Suppressor macrophage (primary cell): ENCODE measurements at regions not wholly inside any gene's neighbourhood (a gene's known extent, or its start where the extent isn't known, plus 50 kb on each side); places are given as distances from the start of the nearest gene placed in this dataset.
A peak's percentile ranks its signal among the peaks of the same experiment; 100 is the strongest.

Experiments
- DNase-seq, 4 experiments: peaks; one replicate each; pipeline ENCODE4 v3.0.0-alpha.2; 2020 to 2022

GRCh38 chr2:64857581-64858471 lies 131.4 kb upstream of the SLC1A4 start:
- DNase-seq, result no peak

GRCh38 chr2:64858541-64859311 lies 130.5 kb upstream of the SLC1A4 start:
- DNase-seq, result peak; percentile 62 to 80 (median 72)

DNA sequence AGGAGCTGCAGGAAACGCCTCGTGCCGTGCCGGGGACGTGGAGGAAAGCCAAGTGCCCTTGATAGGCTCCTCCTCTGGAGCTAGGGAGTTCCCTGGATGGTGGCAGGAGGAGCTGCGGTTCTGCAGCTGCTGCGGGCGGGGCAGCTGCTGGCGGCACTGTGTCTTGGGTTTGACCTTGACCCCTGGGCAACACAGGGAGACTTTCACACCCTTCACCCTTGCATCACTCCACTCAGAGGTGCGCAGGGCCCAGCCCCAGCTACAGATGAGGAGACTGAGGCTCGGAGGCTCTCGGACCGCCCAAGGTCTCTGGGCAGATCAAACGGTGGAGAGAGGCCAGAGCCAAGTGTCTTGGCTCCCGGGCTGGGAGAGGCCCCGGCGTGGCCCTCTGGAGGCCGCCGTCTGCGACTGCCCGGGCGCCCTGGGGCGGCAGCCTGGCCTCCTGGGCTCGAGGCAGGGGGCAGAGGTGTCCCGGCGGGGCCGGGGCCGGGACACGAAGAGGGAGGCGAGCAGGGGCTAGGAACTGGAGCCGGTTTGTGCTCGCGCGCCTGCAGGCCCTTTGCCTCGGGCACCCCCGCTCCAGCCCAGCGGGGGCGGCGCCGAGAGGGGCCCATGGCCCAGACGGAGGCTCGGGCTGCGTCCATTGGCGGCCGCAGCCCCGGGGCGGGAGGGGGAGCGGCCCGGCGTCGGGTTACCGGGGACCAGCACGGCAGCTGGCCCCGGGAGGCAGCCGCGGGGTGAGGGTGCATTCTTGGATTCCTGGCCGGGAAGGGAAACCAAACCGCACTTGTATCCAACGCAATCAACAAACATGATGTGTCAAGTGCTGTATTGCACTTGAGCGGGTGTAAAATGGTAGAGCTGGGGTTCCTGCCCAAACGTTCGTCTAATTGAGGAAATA lies 129.6 kb upstream of the SLC1A4 start:
- DNase-seq, result peak; percentile 84 to 95 (median 92)

GRCh38 chr2:64860276-64860885 lies 128.8 kb upstream of the SLC1A4 start:
- DNase-seq, result peak in 3 of 4 experiments; percentile 55 to 81 (median 65)

GRCh38 chr2:64860936-64861335 lies 128.3 kb upstream of the SLC1A4 start:
- DNase-seq, result no peak

GRCh38 chr2:64861452-64862397 lies 127.5 kb upstream of the SLC1A4 start:
- DNase-seq, result peak in 3 of 4 experiments; percentile 13 to 61 (median 57)

- DNase-seq, result peak; percentile 56 to 85 (median 70)
Measured at GRCh38 chr2:64862623-64863022, 126.6 kb upstream of the SLC1A4 start.

- peak in 3 of 4 experiments; percentile 51 to 52 (median 52) for DNase-seq
Measured at GRCh38 chr2:64863097-64863820, 125.9 kb upstream of the SLC1A4 start.

GRCh38 chr2:64865073-64865830 lies 123.9 kb upstream of the SLC1A4 start:
- DNase-seq, result peak; percentile 75 to 91 (median 84)

GRCh38 chr2:64865831-64866345 lies 123.3 kb upstream of the SLC1A4 start:
- DNase-seq, result peak in 1 of 4 experiments; percentile 24

DNA sequence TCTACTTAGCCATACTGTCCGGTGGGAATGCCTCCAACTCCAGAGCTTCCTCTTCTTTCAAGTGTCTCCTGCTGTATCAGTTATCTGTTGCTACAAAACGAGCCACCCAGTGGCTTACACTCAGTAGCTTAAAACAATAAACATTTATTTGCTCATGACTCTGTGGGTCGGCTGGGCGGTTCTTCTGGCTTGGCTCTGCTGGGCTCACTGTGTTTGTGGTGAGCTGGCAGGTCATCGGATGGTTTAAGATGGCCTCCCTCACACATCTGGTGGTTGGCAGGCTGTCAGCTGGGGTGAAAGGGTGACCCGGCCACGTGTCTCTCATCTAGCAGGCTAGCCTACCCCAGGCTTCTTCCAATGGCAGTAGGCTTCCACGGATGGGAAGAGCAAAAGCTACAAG lies 122.4 kb upstream of the SLC1A4 start:
- no peak for DNase-seq

- no peak for DNase-seq
Measured at GRCh38 chr2:64867253-64867996, 121.8 kb upstream of the SLC1A4 start.

- DNase-seq, result no peak
Measured at GRCh38 chr2:64869126-64869525, 120.1 kb upstream of the SLC1A4 start.

GRCh38 chr2:64873472-64873924 lies 115.7 kb upstream of the SLC1A4 start:
- peak; percentile 73 to 84 (median 80) for DNase-seq

- DNase-seq, result no peak
Measured at GRCh38 chr2:64874593-64874992, 114.6 kb upstream of the SLC1A4 start.

GRCh38 chr2:64875368-64875767 lies 113.8 kb upstream of the SLC1A4 start:
- no peak for DNase-seq

DNA sequence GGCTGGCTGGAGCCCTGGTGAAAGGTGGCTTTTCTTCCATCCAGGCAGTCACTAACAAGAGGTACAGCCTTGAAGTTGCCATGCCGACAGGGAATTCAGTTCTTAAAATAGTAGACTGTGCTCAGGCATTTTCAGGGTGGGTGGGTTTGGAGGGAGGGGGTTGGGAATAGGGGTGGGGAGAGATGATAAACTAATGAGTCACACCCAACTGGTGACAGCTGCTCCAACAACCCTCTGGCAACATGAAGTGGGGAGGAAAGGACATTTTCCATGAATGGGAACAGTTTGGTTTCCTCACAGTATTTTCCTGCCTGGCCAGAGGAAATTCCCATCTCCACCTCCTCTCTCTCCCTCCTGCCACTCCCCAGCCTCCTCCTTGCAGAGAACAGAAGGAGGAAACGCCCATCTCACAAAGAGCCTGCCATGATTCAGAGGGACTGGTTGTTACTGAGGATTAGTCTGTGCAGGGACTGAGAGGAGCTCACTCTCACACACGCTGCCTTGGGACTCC lies 113.0 kb upstream of the SLC1A4 start:
- no peak for DNase-seq

- no peak for DNase-seq
Measured at GRCh38 chr2:64879745-64880144, 109.5 kb upstream of the SLC1A4 start.
